Aorta (tissue), 5 donors: ENCODE measurements at regions not wholly inside any gene's neighbourhood (a gene's known extent, or its start where the extent isn't known, plus 50 kb on each side); places are given as distances from the start of the nearest gene placed in this dataset.

ENCODE experiments used
- ATAC-seq: fragments of 200-7000 bp; cut with Tn5 transposase; one replicate; pipeline ENCODE4 v1.9.1; 2022; ENCODE audit warnings: moderate library complexity; ENCODE audit not compliant: low FRiP score
- DNase-seq, 2 donors: peaks; one replicate each; pipeline ENCODE4 v3.0.0-alpha.2; 2020
- H3K27ac ChIP-seq, 2 donors: one replicate each; pipeline ENCODE4 v1.5.1; 2013; ENCODE audit warnings: low read length in 2 of 2, mild to moderate bottlenecking in 2 of 2, moderate library complexity in 2 of 2, control low read depth in 1 of 2, inconsistent platforms in 1 of 2, low read depth in 1 of 2
- H3K27me3 ChIP-seq, 2 donors: one replicate each; pipeline ENCODE4 v1.6.1; 2013; ENCODE audit warnings: control low read depth in 1 of 2, low read length in 1 of 2, mild to moderate bottlenecking in 1 of 2, moderate library complexity in 1 of 2; ENCODE audit not compliant: insufficient read depth in 2 of 2, control insufficient read depth in 1 of 2
- H3K36me3 ChIP-seq, 2 donors: one replicate each; pipeline ENCODE4 v1.6.1; 2013; ENCODE audit warnings: control low read depth in 1 of 2, low read length in 1 of 2, mild to moderate bottlenecking in 1 of 2; ENCODE audit not compliant: insufficient read depth in 2 of 2, control insufficient read depth in 1 of 2
- H3K4me1 ChIP-seq, 2 donors: one replicate each; pipeline ENCODE4 v1.6.1; 2013; ENCODE audit warnings: low read length in 2 of 2, control low read depth in 1 of 2, mild to moderate bottlenecking in 1 of 2, moderate library complexity in 1 of 2; ENCODE audit not compliant: insufficient read depth in 2 of 2, control insufficient read depth in 1 of 2
- H3K4me3 ChIP-seq, 2 donors: one replicate each; pipeline ENCODE4 v1.5.1; 2013; ENCODE audit warnings: low read length in 2 of 2, control low read depth in 1 of 2, mild to moderate bottlenecking in 1 of 2
- H3K9me3 ChIP-seq: one replicate; pipeline ENCODE4 v1.6.1; 2013; ENCODE audit warnings: mild to moderate bottlenecking, low read length; ENCODE audit not compliant: control insufficient read depth
- WGBS, 2 donors: extraction: QIAGEN DNeasy Blood & Tissue Kit; methylation state at CpG; one replicate each; pipeline ENCODE4 v1.1.7; 2013; 5-methylcytosine and 5-hydroxymethylcytosine counted together
- intact Hi-C, 2 donors: fragments of 100-400 bp; cut with DNase I; formaldehyde crosslinking; loops; one replicate each; pipeline versions ENCODE4 v1.14.2 to v1.15.0; 2022
- donor health status: healthy with polysubstance abuse.
- donor health status: Bipolar disorder and iron deficiency.
- donor health status: DM: no; HTN: no; CAD: no.
- donor health status: DM: no; HTN: no; CAD: no.
- donor health status: DM: yes; HTN: yes; CAD: no.

DNA sequence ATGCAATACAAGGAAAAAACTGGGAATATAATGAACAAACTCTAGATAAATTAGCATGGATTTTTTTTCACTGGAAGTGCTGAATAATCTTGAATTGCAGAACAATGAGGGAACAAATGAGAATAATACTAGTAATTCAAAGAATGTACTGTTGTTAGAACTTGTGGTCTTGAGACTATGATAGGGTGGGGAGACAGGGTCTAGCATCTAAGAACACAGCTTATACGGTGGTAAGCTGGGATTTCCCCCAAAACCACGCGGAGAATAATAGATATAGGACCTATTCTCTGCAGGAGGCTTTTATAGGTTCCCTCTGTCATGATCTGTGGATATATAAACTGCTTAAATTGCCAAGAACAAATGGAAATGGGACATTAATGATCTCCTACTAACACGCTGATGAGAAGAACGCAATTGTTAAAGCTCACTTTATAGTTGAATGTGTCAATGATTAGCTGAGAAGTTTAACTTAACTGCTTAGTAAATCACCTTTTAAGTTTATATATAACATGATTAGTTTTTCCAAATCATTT, 692.3 kb downstream of the ZPLD1 start:
- Histone ChIP-seq H3K27ac (no peak overlapping the region), H3K9me3 (no peaks in the 10 kb centered on the region), H3K4me1 (no peaks in the 10 kb centered on the region), H3K36me3 (no peaks in the 10 kb centered on the region), H3K4me3 (no peak overlapping the region), H3K27me3 (no peaks in the 10 kb centered on the region)
- intact Hi-C loops = no loop called here
- WGBS, 2 donors = 70 to 77% methylated on average over 5 of the region's 5 CpGs
- DNase-seq = no peak
- no peak for ATAC-seq

DNA sequence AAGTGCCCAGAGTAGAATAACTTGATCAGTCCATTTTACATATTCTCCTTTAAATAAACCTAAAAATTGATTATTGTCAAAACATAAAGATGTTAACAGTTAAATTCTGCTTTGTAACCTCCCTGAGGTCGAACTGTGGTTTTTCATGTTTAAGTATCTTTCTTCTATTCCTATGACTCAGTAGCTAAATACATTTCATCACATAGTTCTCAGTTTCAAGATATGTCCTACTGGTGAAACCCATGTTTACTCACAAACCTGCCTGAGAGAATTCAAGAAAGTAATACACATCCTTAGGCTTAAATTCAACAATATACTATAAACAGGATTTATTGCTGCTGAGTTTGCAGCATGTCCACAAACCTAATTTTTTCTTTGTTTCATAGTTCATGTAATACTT, 692.9 kb downstream of the ZPLD1 start:
- no peaks in the 10 kb centered on the region for H3K9me3 ChIP-seq
- WGBS, 2 donors = 57 to 59% methylated on average over 1 of the region's 1 CpG
- no peak for ATAC-seq
- no peak overlapping the region for H3K27ac ChIP-seq
- no peaks in the 10 kb centered on the region for H3K36me3 ChIP-seq
- H3K4me1 ChIP-seq = no peaks in the 10 kb centered on the region
- DNase-seq = no peak
- no peaks in the 10 kb centered on the region for H3K27me3 ChIP-seq
- no peak overlapping the region for H3K4me3 ChIP-seq
- intact Hi-C loops = no loop called here

DNA sequence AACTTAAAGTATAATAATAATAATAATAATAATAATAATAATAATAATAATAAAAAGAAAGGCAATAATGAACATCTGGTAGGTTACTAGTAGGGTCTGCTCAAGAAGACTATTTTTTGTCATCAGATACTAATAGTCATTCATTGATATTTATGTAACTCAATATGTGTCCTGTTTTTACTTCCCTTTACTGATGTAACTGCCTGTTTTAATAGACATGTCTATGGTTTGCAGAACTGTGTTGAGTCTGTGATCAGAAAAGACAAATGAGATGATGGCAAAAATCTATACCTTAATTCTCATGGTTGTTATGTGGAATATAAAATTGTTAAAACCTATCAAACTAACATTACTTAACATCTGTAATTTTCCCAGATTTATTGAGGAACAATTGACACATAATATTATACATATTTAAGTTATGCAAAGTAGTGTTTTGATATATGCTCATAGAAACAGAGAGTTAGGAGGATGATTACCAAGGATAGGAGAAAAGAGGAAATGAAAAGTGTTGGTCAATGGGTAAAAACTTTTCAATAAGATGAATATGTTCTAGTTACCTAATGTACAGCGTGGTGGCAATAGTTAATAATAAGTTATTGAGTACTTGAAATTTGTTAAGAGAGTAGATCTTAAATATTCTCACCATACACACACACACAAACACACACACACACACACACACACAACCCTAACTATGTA, 699.4 kb downstream of the ZPLD1 start:
- H3K9me3 ChIP-seq = no peaks in the 10 kb centered on the region
- intact Hi-C loops = no loop called here
- no peak overlapping the region for H3K4me3 ChIP-seq
- H3K4me1 ChIP-seq = no peaks in the 10 kb centered on the region
- DNase-seq (no peak), ATAC-seq (no peak)
- H3K27ac ChIP-seq = no peak overlapping the region
- no peaks in the 10 kb centered on the region for H3K27me3 ChIP-seq
- 89 to 93% methylated on average over 1 of the region's 1 CpG for WGBS, 2 donors
- H3K36me3 ChIP-seq = no peaks in the 10 kb centered on the region

DNA sequence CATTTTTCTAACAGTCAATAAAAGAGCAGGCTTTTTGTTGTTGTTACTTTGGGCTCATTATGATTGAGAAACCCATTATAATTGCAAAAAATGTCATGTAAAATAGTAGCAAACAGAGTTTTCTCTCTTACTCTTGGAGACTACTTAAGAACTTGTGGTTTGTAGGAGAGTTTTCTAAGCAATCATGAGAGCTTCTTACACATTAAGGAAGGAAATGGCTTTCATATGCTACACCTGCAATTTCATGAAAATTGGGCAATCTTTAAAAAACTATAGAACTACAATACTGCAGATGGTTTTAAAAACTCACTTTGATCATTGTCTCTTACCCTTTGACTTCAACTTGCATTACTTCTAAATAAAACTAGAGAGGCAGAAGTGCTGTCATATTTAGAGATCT, 701.8 kb downstream of the ZPLD1 start:
- intact Hi-C loops = no loop called here
- no peak overlapping the region for H3K4me3 ChIP-seq
- H3K9me3 ChIP-seq = no peaks in the 10 kb centered on the region
- no peak overlapping the region for H3K27ac ChIP-seq
- H3K36me3 ChIP-seq = no peaks in the 10 kb centered on the region
- no peak for ATAC-seq
- H3K27me3 ChIP-seq = no peaks in the 10 kb centered on the region
- H3K4me1 ChIP-seq = no peaks in the 10 kb centered on the region
- DNase-seq = no peak

DNA sequence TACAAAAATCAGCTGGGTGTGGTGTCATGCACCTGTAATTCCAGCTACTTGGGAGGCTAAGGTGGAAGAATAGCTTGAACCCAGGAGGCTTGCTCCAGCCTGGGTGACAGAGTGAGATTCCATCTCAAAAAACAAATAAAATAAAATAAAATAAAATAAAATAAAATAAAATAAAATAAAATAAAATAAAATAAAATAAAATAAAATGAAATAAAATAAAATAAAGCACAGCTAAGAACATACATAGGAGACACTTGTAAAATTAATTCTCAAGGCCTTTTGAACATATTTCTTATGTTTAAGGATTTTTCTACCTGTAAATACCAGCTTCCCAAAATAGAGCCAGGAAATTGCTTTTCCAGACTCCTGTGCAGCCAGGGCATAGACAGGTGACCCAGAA, 703.0 kb downstream of the ZPLD1 start:
- ATAC-seq = no peak

DNA sequence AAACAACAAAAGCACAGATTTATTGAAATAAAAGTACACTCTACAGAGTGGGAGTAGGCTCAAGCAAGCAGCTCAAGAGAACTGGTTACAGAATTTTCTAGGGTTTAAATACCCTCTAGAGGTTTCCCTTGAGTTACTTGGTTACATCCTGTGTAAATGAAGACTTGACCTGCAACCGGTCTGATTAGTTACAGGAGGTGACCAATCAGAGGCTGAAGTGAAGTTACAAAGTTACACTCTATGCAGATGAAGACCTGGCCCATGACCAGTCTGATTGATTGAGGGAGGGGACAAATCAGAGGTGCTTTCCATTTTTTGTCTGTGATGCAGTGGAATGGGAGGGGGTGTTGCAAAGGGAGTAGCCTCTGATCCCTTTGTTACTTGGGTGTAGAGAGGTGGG, 723.4 kb downstream of the ZPLD1 start:
- intact Hi-C loops = no loop called here

More for the DNA sequence above, 703.0 kb downstream of the ZPLD1 start:
- Histone ChIP-seq H3K36me3 (no peaks in the 10 kb centered on the region), H3K27ac (no peak overlapping the region), H3K4me1 (no peaks in the 10 kb centered on the region), H3K27me3 (no peaks in the 10 kb centered on the region), H3K4me3 (no peak overlapping the region), H3K9me3 (no peaks in the 10 kb centered on the region)
- intact Hi-C loops = no loop called here
- no peak for DNase-seq

DNA sequence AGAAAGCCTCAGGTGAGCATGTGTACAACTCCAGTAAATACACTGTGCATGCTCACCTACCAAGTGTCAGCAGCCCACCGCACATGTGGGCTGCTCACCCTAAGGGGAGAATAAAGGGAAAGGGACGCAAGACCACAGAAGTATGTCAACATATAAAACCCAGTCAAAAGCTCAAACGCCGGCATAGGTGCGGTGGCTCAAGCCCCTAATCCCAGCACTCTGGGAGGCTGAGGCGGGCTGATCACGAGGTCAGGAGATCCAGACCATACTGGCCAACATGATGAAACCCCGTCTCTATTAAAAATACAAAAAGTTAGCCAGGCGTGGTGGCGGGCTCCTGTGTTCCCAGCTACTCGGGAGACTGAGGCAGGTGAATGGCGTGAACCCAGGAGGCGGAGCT, 732.1 kb downstream of the ZPLD1 start:
- DNase-seq (no peak), ATAC-seq (no peak)
- no peak overlapping the region for H3K27ac ChIP-seq
- WGBS, 2 donors = 93 to 95% methylated on average over 13 of the region's 13 CpGs
- H3K27me3 ChIP-seq = no peaks in the 10 kb centered on the region
- no peaks in the 10 kb centered on the region for H3K4me1 ChIP-seq
- intact Hi-C loops = no loop called here
- no peaks in the 10 kb centered on the region for H3K9me3 ChIP-seq
- H3K4me3 ChIP-seq = no peak overlapping the region
- no peaks in the 10 kb centered on the region for H3K36me3 ChIP-seq

More for the DNA sequence above, 723.4 kb downstream of the ZPLD1 start:
- Histone ChIP-seq H3K4me1 (no peaks in the 10 kb centered on the region), H3K27me3 (no peaks in the 10 kb centered on the region), H3K27ac (no peak overlapping the region), H3K9me3 (no peaks in the 10 kb centered on the region), H3K4me3 (no peak overlapping the region), H3K36me3 (no peaks in the 10 kb centered on the region)
- DNase-seq (no peak), ATAC-seq (no peak)
- WGBS, 2 donors = 42 to 59% methylated on average over 1 of the region's 1 CpG

DNA sequence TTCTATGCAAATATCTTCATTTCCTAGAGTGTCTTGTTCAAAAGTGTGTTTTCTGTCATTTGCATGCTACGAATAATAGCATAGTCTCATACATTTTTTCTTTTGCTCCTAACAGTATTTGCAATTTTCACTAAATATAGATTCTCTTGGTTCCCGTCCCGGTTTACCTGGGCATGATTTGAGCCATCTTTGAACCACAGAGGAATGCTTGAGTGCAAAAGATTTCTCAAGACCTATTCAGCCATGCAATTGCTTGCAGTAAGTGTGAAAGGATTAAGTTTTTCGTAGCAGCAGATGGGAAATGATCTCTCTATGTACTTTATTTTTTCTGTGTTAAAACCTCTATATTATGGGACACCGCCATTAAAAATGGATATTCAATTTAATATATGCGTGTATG, 733.0 kb downstream of the ZPLD1 start:
- Histone ChIP-seq H3K27ac (no peak overlapping the region), H3K9me3 (no peaks in the 10 kb centered on the region), H3K27me3 (no peaks in the 10 kb centered on the region), H3K36me3 (no peaks in the 10 kb centered on the region), H3K4me1 (no peaks in the 10 kb centered on the region), H3K4me3 (no peak overlapping the region)
- ATAC-seq (no peak), DNase-seq (no peak)
- intact Hi-C loops = no loop called here
- WGBS, 2 donors = 82 to 84% methylated on average over 6 of the region's 6 CpGs

DNA sequence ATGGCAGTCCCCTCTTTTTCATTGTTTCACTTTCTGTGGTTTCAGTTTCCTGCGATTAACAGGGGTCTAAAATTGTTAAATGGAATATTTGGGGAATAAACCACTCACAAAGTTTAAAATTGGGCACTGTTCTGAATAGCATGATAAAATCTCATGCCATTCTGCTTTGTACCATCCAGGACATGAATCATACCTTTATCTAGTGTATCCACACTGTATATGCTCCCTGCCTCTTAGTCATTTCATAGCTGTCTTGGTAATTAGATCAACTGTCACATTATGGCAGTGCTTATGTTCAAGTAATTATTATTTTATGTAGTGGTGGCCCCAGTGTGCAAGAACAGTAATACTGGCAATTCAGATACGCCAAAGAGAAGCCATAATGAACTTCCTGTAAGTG, 734.5 kb downstream of the ZPLD1 start:
- no peak for DNase-seq
- 87 to 91% methylated on average over 2 of the region's 2 CpGs for WGBS, 2 donors
- Histone ChIP-seq H3K4me3 (no peak overlapping the region), H3K27me3 (no peaks in the 10 kb centered on the region), H3K4me1 (no peaks in the 10 kb centered on the region), H3K27ac (no peak overlapping the region), H3K9me3 (no peaks in the 10 kb centered on the region), H3K36me3 (no peaks in the 10 kb centered on the region)
- no peak for ATAC-seq
- intact Hi-C loops = no loop called here
